MM.1S (cell line): ENCODE measurements at regions not wholly inside any gene's neighbourhood (a gene's known extent, or its start where the extent isn't known, plus 50 kb on each side); places are given as distances from the start of the nearest gene placed in this dataset.

Source experiments
- CTCF ChIP-seq: fragments of 300-600 bp; sonication (generic); IDR thresholded peaks from 2 replicates; pipeline ENCODE4 v1.5.1; 2016; ENCODE audit warnings: antibody characterized with exemption, low read length, mixed read lengths
- EZH2phosphoT487 ChIP-seq: fragments of 300-600 bp; sonication (generic); IDR thresholded peaks from 2 replicates; pipeline ENCODE4 v1.6.1; 2018; ENCODE audit warnings: antibody characterized with exemption, low read length

GRCh38 chr3:135699741-135700140, 265.8 kb upstream of the PPP2R3A start:
- no peak for TF ChIP-seq CTCF
- no peak for TF ChIP-seq EZH2phosphoT487
